ENCODE measurements at regions not wholly inside any gene's neighbourhood (a gene's known extent, or its start where the extent isn't known, plus 50 kb on each side); places are given as distances from the start of the nearest gene placed in this dataset.
"Not testable (repeated sequence)": the region's sequence is repeated elsewhere in the genome, so short reads cannot be mapped to it uniquely, and the experiment has no call there.

DNA sequence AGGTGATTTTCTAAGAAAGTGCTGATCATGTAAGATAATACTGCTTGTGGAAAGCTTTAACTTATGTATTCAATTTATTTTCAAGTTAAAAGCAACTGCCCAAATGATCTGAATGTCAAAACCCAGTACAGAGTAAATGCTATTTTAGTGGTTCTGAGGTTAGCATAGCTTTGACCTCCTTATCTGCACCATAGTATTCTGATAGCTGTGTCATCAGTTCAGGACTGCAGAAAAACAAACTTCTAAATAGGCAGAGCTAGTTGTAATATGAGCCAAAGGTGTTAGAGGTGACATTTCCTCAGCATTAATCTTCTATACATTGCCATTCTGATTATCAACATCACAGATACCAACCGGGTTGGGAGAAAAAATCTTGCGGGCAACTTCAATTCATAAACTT is 758.7 kb downstream of the SLITRK5 start:
- no peaks in the 10 kb centered on the region for H3K36me3 ChIP-seq (ENCODE audit: insufficient read depth, low read length)
- H3K4me1 ChIP-seq (ENCODE audit: insufficient read depth, low read length) = no peaks in the 10 kb centered on the region
- H3K9me3 ChIP-seq (ENCODE audit: control insufficient read depth, insufficient read depth, low read length) = no peaks in the 10 kb centered on the region; the same call in 1 of the 2 replicates
- H3K9ac ChIP-seq (ENCODE audit: low read depth, low read length) = no peak overlapping the region

DNA sequence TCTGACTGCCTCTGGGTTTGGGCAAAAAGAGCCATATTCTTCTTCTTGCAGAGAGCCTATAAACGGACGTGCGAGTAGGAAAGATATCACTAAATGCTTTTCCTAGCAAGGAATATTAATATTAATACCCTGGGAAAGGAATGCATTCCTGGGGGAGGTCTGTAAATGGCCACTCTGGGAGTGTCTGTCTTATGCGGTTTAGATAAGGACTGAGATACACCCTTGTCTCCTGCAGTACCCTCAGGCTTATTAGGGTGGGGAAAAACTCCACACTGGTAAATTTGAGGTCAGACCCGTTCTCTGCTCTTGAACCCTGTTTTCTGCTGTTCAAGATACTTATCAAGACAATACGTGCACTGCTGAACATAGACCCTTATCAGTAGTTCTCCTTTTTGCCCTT is 763.8 kb downstream of the SLITRK5 start:
- no peaks in the 10 kb centered on the region for H3K36me3 ChIP-seq (ENCODE audit: insufficient read depth, low read length)
- H3K4me1 ChIP-seq (ENCODE audit: insufficient read depth, low read length) = no peaks in the 10 kb centered on the region
- H3K9ac ChIP-seq (ENCODE audit: low read depth, low read length) = no peak overlapping the region
- no peaks in the 10 kb centered on the region; the same call in 1 of the 2 replicates for H3K9me3 ChIP-seq (ENCODE audit: control insufficient read depth, insufficient read depth, low read length)

DNA sequence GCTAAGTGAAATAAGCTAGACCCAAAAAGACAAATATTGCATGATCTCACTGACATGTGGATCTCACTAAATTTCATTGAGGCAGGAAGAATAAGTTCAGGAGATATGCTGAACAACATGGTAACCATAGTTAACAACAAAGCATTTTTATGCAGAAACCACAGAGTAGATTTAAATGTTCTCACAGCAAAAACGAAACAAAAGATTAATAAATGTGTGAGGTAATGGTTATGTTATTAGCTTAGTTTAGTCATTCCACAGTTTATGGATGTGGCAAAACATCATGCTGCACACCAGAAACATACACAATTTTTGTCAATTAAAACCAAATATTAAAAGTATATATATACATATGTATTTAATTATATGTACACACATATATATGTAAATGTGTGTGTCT is 765.8 kb downstream of the SLITRK5 start:
- Histone ChIP-seq H3K9me3 (ENCODE audit: control insufficient read depth, insufficient read depth, low read length) (no peaks in the 10 kb centered on the region; the same call in 1 of the 2 replicates), H3K9ac (ENCODE audit: low read depth, low read length) (no peak overlapping the region), H3K4me1 (ENCODE audit: insufficient read depth, low read length) (no peaks in the 10 kb centered on the region), H3K36me3 (ENCODE audit: insufficient read depth, low read length) (no peaks in the 10 kb centered on the region)

DNA sequence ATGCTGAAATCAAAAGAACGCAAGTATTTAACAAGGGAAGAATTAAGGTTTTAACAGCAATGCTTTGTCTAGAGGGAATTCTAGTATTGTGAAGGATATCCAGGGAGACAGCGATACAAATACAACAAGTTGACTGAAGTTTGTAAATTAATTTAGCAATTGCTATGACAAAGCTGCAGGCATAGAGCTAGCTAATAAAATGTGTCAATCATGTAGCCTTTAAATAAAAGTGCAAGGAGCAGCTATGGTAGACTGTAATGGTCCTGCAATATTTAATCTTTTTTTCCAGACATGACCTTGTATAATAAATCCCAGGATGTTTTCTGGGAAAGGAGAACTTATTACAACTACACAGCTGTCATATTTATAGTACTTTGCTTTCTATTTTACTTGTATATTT is 779.3 kb downstream of the SLITRK5 start:
- Histone ChIP-seq H3K9ac (ENCODE audit: low read depth, low read length) (no peak overlapping the region), H3K4me1 (ENCODE audit: insufficient read depth, low read length) (no peaks in the 10 kb centered on the region), H3K36me3 (ENCODE audit: insufficient read depth, low read length) (no peaks in the 10 kb centered on the region), H3K9me3 (ENCODE audit: control insufficient read depth, insufficient read depth, low read length) (peaks cover 6% of the 10 kb centered on the region; the same call in 1 of the 2 replicates)

DNA sequence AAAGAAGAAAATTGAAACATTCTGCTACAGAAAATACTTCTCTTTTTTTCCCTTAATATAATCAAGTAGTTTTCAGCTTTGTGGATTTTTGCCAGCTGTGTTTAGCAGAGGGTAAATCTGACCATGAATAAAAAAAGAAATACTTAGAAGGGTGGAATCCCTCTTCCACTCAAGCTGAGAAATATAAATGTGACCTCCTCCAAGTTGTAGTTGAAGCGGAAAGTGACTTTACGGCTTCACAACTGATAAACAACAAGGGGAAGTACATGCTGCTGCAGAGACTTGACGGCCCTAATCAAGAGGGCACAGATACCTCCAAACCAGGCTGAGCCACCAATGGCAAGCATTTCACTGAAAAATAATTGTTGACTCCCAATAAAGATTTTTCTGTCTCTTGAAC is 785.0 kb downstream of the SLITRK5 start:
- Histone ChIP-seq H3K9ac (ENCODE audit: low read depth, low read length) (no peak overlapping the region), H3K36me3 (ENCODE audit: insufficient read depth, low read length) (no peaks in the 10 kb centered on the region), H3K4me1 (ENCODE audit: insufficient read depth, low read length) (peaks cover 3% of the 10 kb centered on the region; the same call in 1 of the 2 replicates), H3K9me3 (ENCODE audit: control insufficient read depth, insufficient read depth, low read length) (0 out of 2 replicates have a peak, but pooled peaks cover 3% of the 10 kb centered on the region)

DNA sequence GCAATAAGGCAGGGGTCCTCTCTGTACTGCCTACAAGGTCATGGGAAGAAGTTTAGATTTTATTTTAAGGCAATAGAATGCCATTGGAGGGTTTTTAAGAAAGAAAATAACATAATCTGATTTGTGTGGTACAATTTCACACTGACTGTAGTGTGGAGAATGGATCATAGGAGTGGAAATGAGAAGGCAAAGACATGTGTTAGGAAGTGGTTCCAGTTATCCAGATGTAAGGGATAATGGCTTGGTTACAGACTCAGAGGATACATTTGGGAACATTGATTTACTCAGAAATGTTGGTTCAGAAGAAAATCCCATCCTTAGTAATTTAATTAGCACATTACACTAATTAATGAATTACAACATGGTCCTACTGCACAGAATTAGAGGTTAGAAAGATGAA is 788.2 kb downstream of the SLITRK5 start:
- no peaks in the 10 kb centered on the region for H3K9me3 ChIP-seq (ENCODE audit: control insufficient read depth, insufficient read depth, low read length)
- no peaks in the 10 kb centered on the region for H3K36me3 ChIP-seq (ENCODE audit: insufficient read depth, low read length)
- H3K4me1 ChIP-seq (ENCODE audit: insufficient read depth, low read length) = peaks cover 16% of the 10 kb centered on the region
- no peak overlapping the region for H3K9ac ChIP-seq (ENCODE audit: low read depth, low read length)

DNA sequence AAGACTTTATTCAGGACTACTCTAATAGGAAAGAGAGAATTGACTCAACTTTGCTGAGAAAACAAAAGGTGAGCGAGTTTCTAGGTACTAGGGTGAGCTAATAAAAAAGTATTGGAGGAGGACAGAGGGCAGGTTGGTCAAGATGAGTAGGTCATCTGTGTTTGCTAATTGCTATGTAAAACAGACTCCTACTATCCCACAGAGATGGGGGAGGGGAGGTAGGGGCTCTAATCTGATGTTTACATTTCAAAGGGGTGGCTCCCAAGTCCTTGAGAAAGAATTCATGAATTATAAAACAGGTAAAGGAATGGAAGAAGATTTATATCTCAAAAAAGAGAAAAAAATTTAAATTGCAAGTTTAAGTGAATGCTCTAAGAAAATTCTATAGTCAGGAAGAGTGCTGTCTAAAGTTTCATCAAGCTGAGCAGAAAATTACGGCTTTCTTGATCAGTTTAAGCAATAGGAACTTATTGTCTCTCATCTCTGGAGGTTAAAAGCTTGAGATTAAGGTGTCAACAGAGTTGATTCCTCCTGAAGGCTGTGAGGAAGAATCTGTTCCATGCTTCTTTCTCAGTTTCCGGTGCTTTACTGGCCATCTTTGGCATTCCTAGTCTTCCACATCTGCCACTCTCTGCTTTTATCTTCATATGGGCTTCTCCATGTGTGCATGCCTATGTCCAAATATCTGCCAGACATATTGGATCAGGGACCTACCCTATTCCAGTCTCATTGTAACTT is 790.3 kb downstream of the SLITRK5 start:
- Histone ChIP-seq H3K4me1 (ENCODE audit: insufficient read depth, low read length) (peaks cover 16% of the 10 kb centered on the region), H3K9ac (ENCODE audit: low read depth, low read length) (no peak overlapping the region; the same call in 1 of the 2 replicates), H3K36me3 (ENCODE audit: insufficient read depth, low read length) (no peaks in the 10 kb centered on the region)

DNA sequence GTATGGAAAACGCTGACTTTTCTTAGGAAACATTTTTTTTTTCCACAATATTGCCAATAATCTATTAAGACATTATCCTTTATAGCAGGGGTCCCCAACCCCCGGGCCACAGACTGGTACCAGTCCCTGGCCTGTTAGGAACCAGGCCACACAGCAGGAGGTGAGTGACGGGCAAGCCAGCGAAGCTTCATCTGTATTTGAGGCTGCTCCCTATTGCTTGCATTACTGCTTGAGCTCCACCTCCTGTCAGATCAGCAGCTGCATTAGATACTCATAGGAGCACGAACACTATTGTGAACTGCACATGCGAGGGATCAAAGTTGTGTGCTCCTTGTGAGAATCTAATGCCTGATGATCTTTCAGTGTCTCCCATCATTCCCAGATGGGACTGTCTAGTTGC is 793.7 kb downstream of the SLITRK5 start:
- peaks cover 16% of the 10 kb centered on the region for H3K4me1 ChIP-seq (ENCODE audit: insufficient read depth, low read length)
- H3K9me3 ChIP-seq (ENCODE audit: control insufficient read depth, insufficient read depth, low read length) = peaks cover 4% of the 10 kb centered on the region; the same call in 1 of the 2 replicates
- H3K36me3 ChIP-seq (ENCODE audit: insufficient read depth, low read length) = no peaks in the 10 kb centered on the region
- no peak overlapping the region for H3K9ac ChIP-seq (ENCODE audit: low read depth, low read length)

More for the DNA sequence above, 790.3 kb downstream of the SLITRK5 start:
- H3K9me3 ChIP-seq (ENCODE audit: control insufficient read depth, insufficient read depth, low read length) = peaks cover 4% of the 10 kb centered on the region; the same call in 1 of the 2 replicates

DNA sequence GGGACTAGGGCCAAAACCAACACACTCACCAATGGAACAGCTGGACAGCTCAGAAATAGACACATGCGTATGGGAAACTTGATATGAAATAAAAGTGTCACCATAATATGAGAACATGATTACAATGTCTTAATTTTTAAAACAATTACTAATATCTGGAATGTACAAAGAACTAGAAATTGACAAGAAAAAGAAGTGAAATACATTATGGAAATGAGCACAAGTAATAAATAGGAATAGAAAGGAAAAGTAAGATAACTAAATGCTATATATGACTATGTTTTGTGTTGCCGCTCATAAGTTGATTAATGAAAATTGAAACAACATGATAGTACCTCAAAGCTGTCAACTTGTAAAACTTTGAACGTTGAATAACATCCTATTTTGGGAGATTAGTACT is 801.1 kb downstream of the SLITRK5 start:
- no peaks in the 10 kb centered on the region for H3K9me3 ChIP-seq (ENCODE audit: control insufficient read depth, insufficient read depth, low read length)
- H3K4me1 ChIP-seq (ENCODE audit: insufficient read depth, low read length) = no peaks in the 10 kb centered on the region
- no peaks in the 10 kb centered on the region for H3K36me3 ChIP-seq (ENCODE audit: insufficient read depth, low read length)
- no peak overlapping the region for H3K9ac ChIP-seq (ENCODE audit: low read depth, low read length)

DNA sequence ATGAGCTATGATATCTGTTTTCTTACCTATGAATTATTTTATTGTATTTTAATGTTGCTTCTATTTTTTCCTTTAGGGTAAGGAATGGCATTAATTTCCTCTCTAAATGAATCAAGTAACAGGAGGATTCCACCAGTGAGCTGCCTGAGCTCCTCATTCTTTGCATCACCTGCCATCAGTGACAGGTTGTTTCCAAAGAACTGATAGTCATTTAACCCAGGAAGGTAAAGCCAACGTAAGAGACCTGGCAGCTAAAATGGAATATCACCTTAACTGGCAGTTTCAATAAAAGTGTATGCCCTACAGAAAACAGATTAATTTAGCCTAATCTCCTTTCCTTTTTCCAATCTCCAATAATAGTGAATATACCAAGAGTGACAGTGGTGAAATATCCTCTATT is 812.0 kb downstream of the SLITRK5 start:
- Histone ChIP-seq H3K36me3 (ENCODE audit: insufficient read depth, low read length) (no peaks in the 10 kb centered on the region), H3K9me3 (ENCODE audit: control insufficient read depth, insufficient read depth, low read length) (peaks cover 3% of the 10 kb centered on the region), H3K4me1 (ENCODE audit: insufficient read depth, low read length) (0 out of 2 replicates have a peak, but pooled peaks cover 5% of the 10 kb centered on the region), H3K9ac (ENCODE audit: low read depth, low read length) (no peak overlapping the region)

DNA sequence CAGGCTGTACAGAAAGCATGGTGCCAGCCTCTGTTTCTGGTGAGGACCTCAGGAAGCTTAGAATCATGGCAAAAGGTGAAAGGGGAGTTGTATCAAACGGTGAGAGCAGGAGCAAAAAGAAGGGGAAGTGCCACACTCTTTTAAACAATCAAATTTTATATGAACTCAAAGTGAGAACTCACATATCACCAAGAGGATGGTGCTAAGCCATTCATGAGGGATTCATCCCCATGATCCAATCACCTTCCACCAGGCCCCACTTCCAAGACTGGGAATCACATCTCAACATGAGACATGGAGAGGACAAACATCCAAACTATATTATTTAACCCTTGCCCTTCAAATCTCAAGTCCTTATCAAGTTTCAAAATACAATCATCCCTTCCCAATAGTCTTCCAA is 836.7 kb downstream of the SLITRK5 start:
- Histone ChIP-seq H3K9me3 (ENCODE audit: control insufficient read depth, insufficient read depth, low read length) (peaks cover 30% of the 10 kb centered on the region), H3K9ac (ENCODE audit: low read depth, low read length) (no peak overlapping the region), H3K36me3 (ENCODE audit: insufficient read depth, low read length) (no peaks in the 10 kb centered on the region; the same call in 1 of the 2 replicates), H3K4me1 (ENCODE audit: insufficient read depth, low read length) (peaks cover 13% of the 10 kb centered on the region; the same call in 1 of the 2 replicates)

DNA sequence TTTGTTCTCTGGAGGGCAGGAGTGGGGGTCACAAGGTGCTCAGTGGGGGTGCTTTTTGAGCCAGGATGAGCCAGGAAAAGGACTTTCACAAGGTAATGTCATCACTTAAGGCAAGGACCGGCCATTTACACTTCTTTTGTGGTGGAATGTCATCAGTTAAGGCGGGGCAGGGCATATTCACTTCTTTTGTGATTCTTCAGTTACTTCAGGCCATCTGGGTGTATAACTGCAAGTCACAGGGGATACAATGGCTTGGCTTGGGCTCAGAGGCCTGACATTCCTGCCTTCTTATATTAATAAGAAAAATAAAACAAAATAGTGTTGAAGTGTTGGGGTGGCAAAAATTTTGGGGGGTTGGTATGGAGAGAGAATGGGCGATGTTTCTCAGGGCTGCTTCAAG is 841.8 kb downstream of the SLITRK5 start:
- peaks cover 16% of the 10 kb centered on the region for H3K9me3 ChIP-seq (ENCODE audit: control insufficient read depth, insufficient read depth, low read length)
- H3K36me3 ChIP-seq (ENCODE audit: insufficient read depth, low read length); H3K9ac ChIP-seq (ENCODE audit: low read depth, low read length): not testable (repeated sequence)
- H3K4me1 ChIP-seq (ENCODE audit: insufficient read depth, low read length) = peaks cover 13% of the 10 kb centered on the region; the same call in 1 of the 2 replicates

DNA sequence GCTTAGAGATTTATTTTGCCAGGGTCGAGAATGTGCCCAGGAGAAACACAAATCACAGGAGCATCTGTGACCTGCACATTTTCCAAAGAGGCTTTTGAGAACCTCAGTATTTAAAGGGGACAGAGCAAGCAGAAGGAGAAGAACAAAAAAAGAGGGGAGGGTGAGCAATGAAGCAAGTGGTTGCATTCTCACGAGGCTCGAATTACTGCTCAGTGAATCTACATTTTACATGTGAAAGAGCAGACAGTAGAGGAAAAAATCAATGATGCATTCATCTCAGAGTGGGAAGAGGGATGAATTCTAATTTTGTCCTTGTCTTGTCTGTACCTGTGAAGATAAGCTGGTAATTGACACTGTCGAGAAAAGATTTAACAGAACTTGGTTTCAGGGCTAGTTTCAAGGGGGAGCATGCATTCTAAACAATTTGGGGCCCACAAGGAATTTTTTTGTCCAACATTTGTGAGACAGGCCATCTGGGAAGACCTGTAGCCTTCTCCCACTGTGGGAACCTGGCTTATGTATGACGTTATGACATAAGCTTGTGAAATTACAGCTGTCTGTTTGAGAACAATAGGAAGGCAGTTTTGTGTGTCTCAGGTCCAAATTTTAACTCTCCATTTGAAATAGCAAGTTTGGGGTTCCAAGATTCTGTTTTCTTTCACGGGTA is 855.1 kb downstream of the SLITRK5 start:
- Histone ChIP-seq H3K9me3 (ENCODE audit: control insufficient read depth, insufficient read depth, low read length) (peaks cover 14% of the 10 kb centered on the region), H3K36me3 (ENCODE audit: insufficient read depth, low read length) (no peaks in the 10 kb centered on the region; the same call in 1 of the 2 replicates)

DNA sequence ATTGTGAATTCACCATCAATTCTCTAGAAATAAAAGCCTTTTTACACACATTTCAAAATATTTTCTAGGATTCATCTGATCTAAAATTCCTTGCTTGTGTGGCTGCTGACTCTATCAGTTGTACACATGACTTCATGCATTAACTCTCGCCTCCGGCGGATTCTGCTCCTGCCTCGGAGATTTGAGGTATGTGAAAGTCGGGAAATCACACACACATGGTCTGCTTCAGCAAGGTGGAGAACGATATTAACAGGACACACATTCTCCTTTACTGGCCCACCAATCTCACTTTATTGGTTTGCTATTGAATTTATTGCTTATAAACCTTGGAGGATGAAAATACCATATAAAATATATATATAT is 855.7 kb downstream of the SLITRK5 start:
- no peaks in the 10 kb centered on the region; the same call in 1 of the 2 replicates for H3K36me3 ChIP-seq (ENCODE audit: insufficient read depth, low read length)
- peaks cover 9% of the 10 kb centered on the region for H3K9me3 ChIP-seq (ENCODE audit: control insufficient read depth, insufficient read depth, low read length)
- peaks cover 4% of the 10 kb centered on the region; the same call in 1 of the 2 replicates for H3K4me1 ChIP-seq (ENCODE audit: insufficient read depth, low read length)
- H3K9ac ChIP-seq (ENCODE audit: low read depth, low read length) = no peak overlapping the region

More for the DNA sequence above, 855.1 kb downstream of the SLITRK5 start:
- Histone ChIP-seq H3K4me1 (ENCODE audit: insufficient read depth, low read length) (peaks cover 4% of the 10 kb centered on the region; the same call in 1 of the 2 replicates), H3K9ac (ENCODE audit: low read depth, low read length) (no peak overlapping the region)

DNA sequence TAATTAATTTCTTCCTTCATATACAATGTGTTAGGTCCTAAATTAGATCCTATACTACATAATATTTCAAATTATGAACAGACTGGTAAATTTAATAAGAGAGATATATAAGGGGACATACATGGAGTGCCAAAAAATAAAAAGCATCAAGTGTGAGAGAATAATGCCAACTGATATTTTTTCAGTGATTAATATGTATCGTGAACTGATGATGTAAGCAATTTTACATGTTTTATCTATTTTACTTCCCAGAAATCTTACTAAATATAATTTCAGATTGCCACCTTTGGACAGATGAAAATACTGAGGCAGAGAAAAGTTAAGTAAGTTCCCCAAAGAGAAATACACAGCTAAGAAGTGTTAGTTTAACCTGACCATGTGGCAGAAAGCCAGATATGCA is 870.8 kb downstream of the SLITRK5 start:
- H3K36me3 ChIP-seq (ENCODE audit: insufficient read depth, low read length) = no peaks in the 10 kb centered on the region
- H3K9ac ChIP-seq (ENCODE audit: low read depth, low read length) = no peak overlapping the region
- H3K4me1 ChIP-seq (ENCODE audit: insufficient read depth, low read length) = no peaks in the 10 kb centered on the region
- no peaks in the 10 kb centered on the region for H3K9me3 ChIP-seq (ENCODE audit: control insufficient read depth, insufficient read depth, low read length)

Data from ES-I3 (cell line).